Breast epithelium (tissue), 3 donors: ENCODE measurements at regions not wholly inside any gene's neighbourhood (a gene's known extent, or its start where the extent isn't known, plus 50 kb on each side); places are given as distances from the start of the nearest gene placed in this dataset.

Source experiments
- CTCF ChIP-seq, 3 donors: fragments of 450-650 bp; IDR thresholded peaks; one replicate each; pipeline ENCODE4 v1.5.1; 2016 to 2017; ENCODE audit warnings: antibody characterized with exemption in 3 of 3, mild to moderate bottlenecking in 3 of 3, moderate library complexity in 3 of 3
- POLR2A ChIP-seq: fragments of 450-650 bp; IDR thresholded peaks from one replicate; pipeline ENCODE4 v1.6.1; 2016; ENCODE audit warnings: antibody characterized with exemption, mild to moderate bottlenecking, moderate library complexity

GRCh38 chr20:7264137-7264536 is 496.7 kb downstream of the BMP2 start:
- no peak for TF ChIP-seq CTCF (IDR thresholded peaks at IDR 0.05)
- TF ChIP-seq POLR2A = no peak
